Right renal cortex interstitium (tissue), 3 donors: ENCODE measurements at regions not wholly inside any gene's neighbourhood (a gene's known extent, or its start where the extent isn't known, plus 50 kb on each side); places are given as distances from the start of the nearest gene placed in this dataset.

Experiments used
- DNase-seq, 3 donors: peaks; one replicate each; pipeline ENCODE4 v3.0.0-alpha.2; 2013; ENCODE audit warnings: low read depth in 3 of 3, low spot score in 2 of 3

DNA sequence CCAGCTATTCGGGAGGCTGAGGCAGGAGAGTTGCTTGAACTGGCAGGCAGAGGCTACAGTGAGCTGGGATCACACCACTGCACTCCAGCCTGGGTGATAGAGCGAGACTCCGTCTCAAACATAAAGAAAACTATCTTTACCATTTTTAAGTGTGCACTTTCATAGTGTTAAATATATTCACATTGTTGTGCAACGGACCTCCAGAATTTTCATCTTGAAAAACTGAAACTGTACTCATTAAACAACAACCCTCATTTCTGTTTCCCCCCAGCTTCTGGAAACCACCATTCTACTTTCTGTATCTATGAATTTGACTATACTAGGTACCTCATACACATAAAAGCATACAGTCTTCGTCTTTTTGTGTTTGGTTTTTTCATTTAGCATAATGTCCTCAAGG is 375.1 kb downstream of the SHQ1 start:
- no peak for DNase-seq

DNA sequence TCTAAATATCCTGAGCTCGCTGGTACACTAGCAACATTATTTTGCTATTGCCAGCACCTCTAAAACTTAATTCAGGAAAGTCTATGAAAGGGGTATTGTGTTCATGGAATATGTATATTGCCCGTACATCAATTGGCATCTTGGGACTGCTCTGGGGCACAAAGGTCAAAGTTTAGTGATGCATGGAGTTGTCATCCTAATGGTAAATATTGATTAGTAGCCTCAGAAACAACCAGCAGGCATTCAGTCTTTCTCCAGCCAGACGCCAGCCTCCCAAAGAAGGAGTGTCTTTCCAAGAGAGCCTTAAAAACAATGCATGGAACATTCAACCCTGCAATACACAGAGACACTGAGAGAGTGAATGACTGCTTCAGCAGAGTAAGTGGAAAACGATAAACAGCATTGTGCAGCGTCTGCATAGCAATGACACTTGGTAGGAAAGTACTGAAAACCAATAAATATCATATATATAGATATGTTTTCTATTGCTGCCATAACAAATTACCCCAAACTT is 377.3 kb downstream of the SHQ1 start:
- no peak for DNase-seq

DNA sequence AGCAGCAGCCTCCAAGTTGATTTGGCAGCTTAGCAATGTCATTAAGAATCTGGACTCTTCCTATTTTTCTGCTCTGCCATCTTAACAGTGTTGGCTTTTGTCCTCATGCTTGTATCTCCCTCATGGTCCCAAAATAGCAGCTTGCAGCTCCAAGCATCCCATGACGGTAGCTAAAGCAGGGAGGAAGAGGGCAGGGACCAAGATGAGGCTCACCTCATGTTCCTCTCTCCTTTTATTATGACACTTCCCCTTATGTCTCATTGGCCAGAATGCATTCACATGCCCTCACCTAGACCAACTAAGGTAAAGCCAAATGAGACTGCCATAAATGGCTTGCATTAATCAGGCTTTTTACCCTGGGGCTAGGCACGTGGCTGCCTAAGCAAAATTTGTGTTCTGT is 382.4 kb downstream of the SHQ1 start:
- no peak for DNase-seq

GRCh38 chr3:72463083-72463482 is 385.2 kb downstream of the SHQ1 start:
- no peak for DNase-seq

DNA sequence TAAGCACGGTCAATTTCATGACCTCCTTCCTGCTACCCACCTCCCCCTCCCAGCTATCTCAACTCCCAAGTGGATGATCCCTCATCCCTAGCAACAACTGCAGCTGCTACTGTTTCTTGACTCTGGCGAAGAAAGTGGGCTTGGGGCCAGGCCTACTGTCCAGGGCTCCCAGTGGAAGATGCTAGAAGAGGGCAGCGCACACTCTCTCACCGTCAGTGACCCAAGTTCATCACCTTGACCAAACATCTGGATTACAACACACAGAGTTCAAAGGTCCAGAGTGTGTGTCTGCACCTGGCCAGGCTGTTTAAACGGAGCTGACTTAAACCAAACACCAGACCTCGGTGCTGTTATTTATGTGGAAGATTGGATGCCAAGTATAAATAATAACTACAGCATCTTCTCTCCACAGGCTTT is 385.6 kb downstream of the SHQ1 start:
- DNase-seq, result peak in 1 of 3 donors; percentile 29

DNA sequence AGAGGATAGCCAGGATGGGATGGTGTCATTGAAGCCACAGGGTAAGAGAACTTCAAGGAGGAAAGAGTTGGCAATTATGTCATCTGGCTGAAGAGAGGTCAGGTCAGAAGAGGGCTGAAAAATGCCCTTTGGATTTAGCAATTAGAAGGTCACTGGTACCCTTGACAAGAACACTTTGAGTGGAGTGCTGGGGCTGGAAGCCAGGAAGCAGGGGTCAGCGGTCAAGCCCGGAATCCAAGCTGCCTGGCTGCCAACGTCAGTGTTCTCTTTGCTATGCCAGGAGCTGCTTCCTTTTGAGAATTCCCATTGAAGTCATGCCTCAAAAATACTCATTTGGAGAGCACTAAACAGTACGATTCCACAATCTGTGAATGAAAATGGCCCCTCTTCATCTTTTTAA is 386.5 kb downstream of the SHQ1 start:
- DNase-seq, result no peak

DNA sequence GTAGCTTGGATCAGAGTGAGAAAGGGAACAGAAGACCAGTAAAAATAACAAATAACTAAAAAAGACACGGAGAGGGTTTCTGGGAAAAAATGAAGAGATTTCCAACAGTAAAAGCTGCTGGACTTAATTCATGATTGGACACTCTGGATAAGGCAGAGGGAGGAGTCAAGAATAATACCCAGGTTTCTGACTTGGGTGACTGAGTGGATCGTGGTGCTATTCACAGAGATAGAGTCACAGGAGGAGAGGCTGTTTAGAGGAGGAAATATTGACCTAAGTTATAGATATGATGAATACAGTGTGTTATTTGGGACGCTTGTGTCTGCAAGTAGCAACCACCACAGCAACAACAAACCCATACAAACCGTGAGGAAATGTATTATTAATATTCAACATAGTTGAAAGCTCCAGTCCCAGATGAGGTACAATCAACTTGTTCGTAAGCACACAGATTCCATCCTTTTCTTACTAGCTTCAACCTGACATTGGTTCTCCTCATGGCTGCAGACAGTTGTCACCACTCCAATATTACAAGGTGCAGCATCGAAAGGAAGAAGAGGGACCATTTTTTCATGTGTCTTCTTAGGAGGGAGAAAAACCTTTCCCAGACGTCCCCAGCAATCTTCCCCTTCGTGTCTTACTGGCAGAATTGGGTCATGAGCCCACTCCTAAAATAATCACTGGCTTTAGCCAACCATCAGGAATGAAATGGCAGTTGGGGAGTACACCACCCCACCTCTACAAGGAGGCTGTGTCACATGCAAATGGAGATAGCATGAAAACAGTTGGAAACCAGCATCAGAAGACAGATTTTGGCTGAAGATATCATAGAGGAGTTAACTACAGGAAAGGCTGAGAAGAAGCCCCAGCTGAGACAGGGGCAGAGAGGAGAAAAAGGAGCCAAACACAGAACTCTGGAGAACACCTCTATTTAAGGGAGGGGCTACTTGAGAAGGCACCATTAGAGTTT is 387.8 kb downstream of the SHQ1 start:
- no peak for DNase-seq

- no peak for DNase-seq
Observed at GRCh38 chr3:72459588-72459987, 388.7 kb downstream of the SHQ1 start.

GRCh38 chr3:72458375-72458774 is 389.9 kb downstream of the SHQ1 start:
- no peak for DNase-seq

- no peak for DNase-seq
Observed at GRCh38 chr3:72454441-72454840, 393.8 kb downstream of the SHQ1 start.

DNA sequence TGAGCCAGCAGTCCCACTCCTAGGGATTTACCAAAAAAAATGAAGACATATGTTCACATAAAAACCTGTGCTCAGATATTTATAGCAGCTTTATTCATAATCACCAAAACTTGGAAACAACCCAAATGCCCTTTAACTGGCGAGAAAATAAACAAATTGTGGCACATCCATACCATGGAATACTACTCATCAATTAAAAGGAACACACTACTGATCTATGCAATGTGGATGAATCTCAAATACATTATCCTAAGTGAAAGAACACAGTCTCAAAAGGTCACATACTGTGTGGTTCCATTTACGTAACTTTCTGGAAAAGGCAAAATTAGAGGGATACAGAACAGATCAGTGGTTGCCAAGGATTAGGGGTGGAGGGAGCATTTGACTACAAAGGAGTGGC is 394.5 kb downstream of the SHQ1 start:
- DNase-seq, result no peak

GRCh38 chr3:72452745-72453144 is 395.5 kb downstream of the SHQ1 start:
- DNase-seq, result no peak

DNA sequence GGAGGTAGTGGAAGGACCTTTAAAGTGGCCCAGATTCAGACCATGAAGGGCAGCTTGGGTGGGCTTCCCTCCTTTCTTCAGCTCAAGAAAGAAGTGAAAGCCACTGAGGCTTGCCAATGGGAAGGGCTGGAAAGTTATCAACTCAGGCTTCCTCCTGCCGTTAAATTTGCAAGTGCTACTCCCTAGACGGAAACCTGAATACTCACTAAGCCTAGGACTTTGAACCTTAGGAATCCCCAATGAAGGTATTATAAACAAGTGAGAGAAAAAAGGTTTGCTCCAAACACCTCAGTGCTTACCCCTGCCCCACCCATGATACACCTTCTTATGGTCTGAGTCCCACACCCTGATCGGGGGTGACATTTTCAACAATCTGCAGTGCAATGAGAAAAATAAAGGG is 396.4 kb downstream of the SHQ1 start:
- no peak for DNase-seq

- DNase-seq, result no peak
Observed at GRCh38 chr3:72449551-72449950, 398.7 kb downstream of the SHQ1 start.

- DNase-seq, result no peak
Observed at GRCh38 chr3:72448858-72449257, 399.4 kb downstream of the SHQ1 start.

DNA sequence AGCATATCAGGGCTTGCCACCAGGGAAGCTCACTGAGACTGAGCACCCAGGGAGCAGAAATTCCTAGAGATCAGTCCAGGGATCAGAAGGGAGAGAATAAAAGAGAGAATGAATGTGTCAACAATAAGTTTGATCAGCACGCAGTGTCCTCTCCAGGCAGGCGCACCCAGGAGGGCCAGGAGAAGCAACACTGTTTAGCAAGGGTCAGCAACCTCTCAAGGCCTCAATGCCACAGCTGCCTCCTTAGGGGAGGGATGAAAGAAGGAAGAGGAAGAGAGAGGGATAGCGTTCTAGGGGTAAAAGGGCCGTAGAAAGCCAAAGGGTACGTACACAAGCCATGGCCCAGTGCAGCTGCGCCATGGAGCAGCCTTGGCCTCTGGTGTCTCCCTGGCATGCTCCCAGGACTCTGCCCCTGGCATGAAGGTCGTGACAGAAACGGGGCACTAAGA is 399.8 kb downstream of the SHQ1 start:
- no peak for DNase-seq

GRCh38 chr3:72447059-72447946 is 400.9 kb downstream of the SHQ1 start:
- peak; percentile 53 to 80 (median 65) for DNase-seq

GRCh38 chr3:72446218-72447058 is 401.8 kb downstream of the SHQ1 start, which contains the start of gene RYBP:
RYBP (minus strand) TSS chr3:72446621.
- DNase-seq, result peak in 2 of 3 donors; percentile 44 to 47

- no peak for DNase-seq
Observed at GRCh38 chr3:72445827-72446217, 402.4 kb downstream of the SHQ1 start.

GRCh38 chr3:72444656-72445223 is 403.5 kb downstream of the SHQ1 start:
- DNase-seq, result no peak
